ENCODE measurements at regions not wholly inside any gene's neighbourhood (a gene's known extent, or its start where the extent isn't known, plus 50 kb on each side); places are given as distances from the start of the nearest gene placed in this dataset.

GRCh38 chr5:10173716-10174115 lies 76.0 kb downstream of the ATPSCKMT start:
- Histone ChIP-seq H3K4me3 (ENCODE audit: low read depth, low read length, poor library complexity, severe bottlenecking) (no peak overlapping the region), H3K9me3 (ENCODE audit: low read length) (no peaks in the 10 kb centered on the region), H2AFZ (ENCODE audit: low read length) (no peak overlapping the region), H3K4me1 (ENCODE audit: insufficient read depth, low read length, poor library complexity, severe bottlenecking) (no peaks in the 10 kb centered on the region), H3K4me2 (ENCODE audit: low read length) (no peak overlapping the region), H3K9me2 (ENCODE audit: insufficient read depth, low read length) (no peaks in the 10 kb centered on the region), H3K79me2 (ENCODE audit: insufficient read depth, low read depth, low read length) (no peaks in the 10 kb centered on the region), H3K27ac (ENCODE audit: low read depth, low read length, poor library complexity, severe bottlenecking) (no peak overlapping the region), H3K36me3 (ENCODE audit: insufficient read depth, low read length) (no peaks in the 10 kb centered on the region), H4K20me1 (ENCODE audit: insufficient read depth, low read length) (no peaks in the 10 kb centered on the region)
- ChIA-PET CTCF (ENCODE audit: unreplicated experiment) (no interaction called here), POLR2A (no interaction called here)
- no peak for TF ChIP-seq EZH2phosphoT487 (IDR thresholded peaks at IDR 0.05; ENCODE audit: borderline replicate concordance, low read depth, low read length)
- TF ChIP-seq, protein P1, sequence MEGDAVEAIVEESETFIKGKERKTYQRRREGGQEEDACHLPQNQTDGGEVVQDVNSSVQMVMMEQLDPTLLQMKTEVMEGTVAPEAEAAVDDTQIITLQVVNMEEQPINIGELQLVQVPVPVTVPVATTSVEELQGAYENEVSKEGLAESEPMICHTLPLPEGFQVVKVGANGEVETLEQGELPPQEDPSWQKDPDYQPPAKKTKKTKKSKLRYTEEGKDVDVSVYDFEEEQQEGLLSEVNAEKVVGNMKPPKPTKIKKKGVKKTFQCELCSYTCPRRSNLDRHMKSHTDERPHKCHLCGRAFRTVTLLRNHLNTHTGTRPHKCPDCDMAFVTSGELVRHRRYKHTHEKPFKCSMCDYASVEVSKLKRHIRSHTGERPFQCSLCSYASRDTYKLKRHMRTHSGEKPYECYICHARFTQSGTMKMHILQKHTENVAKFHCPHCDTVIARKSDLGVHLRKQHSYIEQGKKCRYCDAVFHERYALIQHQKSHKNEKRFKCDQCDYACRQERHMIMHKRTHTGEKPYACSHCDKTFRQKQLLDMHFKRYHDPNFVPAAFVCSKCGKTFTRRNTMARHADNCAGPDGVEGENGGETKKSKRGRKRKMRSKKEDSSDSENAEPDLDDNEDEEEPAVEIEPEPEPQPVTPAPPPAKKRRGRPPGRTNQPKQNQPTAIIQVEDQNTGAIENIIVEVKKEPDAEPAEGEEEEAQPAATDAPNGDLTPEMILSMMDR (conservative IDR thresholded peaks at IDR 0.05; ENCODE audit: low read length): no peak
- intact Hi-C loops (cut with micrococcal nuclease; ENCODE audit: unreplicated experiment): no loop called here
- no TSS peak for BruUV-seq (replicated peaks)
- DNase-seq (ENCODE audit: low spot score): no peak

DNA sequence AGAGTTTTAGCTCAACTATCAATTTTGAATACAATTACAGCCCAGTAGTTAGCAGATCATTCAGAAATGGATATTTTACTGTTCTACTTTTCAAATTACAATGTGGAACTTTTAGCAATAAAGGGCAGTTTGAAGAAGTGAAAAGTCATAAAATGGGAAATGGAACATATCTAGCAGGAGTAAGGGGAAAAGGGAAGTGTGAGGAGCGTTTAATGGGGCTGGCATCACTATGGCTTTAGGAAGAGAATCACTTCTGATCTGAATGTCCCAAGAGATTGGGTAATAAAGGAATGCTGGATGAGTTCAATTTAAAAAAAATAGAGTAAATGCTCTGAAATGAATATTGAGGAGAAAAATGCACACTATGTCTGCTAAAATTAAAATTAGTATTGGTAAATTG lies 77.4 kb downstream of the ATPSCKMT start:
- no peak overlapping the region for H3K4me3 ChIP-seq (ENCODE audit: low read depth, low read length, poor library complexity, severe bottlenecking)
- no peak overlapping the region for H3K27ac ChIP-seq (ENCODE audit: low read depth, low read length, poor library complexity, severe bottlenecking)
- H3K4me2 ChIP-seq (ENCODE audit: low read length): no peak overlapping the region
- intact Hi-C loops (cut with micrococcal nuclease; ENCODE audit: unreplicated experiment): no loop called here
- no peaks in the 10 kb centered on the region for H3K79me2 ChIP-seq (ENCODE audit: insufficient read depth, low read depth, low read length)
- no peak for DNase-seq (ENCODE audit: low spot score)
- ChIA-PET CTCF (ENCODE audit: unreplicated experiment) (no interaction called here), POLR2A (no interaction called here)
- H4K20me1 ChIP-seq (ENCODE audit: insufficient read depth, low read length): no peaks in the 10 kb centered on the region
- no peak for TF ChIP-seq EZH2phosphoT487 (IDR thresholded peaks at IDR 0.05; ENCODE audit: borderline replicate concordance, low read depth, low read length)
- TF ChIP-seq, protein P1 (conservative IDR thresholded peaks at IDR 0.05; ENCODE audit: low read length): no peak
- no peaks in the 10 kb centered on the region for H3K9me2 ChIP-seq (ENCODE audit: insufficient read depth, low read length)
- no TSS peak for BruUV-seq (replicated peaks)
- H3K36me3 ChIP-seq (ENCODE audit: insufficient read depth, low read length): no peaks in the 10 kb centered on the region
- H3K4me1 ChIP-seq (ENCODE audit: insufficient read depth, low read length, poor library complexity, severe bottlenecking): no peaks in the 10 kb centered on the region
- H2AFZ ChIP-seq (ENCODE audit: low read length): no peak overlapping the region
- no peaks in the 10 kb centered on the region for H3K9me3 ChIP-seq (ENCODE audit: low read length)

DNA sequence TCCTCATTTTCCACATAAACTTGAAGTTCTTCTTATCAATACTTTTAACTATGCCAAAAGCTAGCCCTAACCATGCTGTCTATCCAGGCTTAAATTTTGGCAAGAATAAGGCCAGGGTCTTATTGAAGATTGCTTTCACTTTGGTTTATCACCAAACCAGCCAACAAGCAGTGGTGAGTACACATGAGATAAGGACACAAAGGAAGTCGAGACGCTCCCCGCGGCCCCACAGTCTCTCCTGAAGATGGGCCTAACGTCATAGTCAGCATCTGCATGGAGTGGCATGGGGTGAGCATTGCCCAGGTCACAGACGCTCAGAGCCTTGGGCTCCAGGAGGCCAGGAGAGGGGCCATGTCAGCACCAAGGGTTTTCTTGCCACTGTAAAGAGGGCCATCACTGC lies 80.3 kb downstream of the ATPSCKMT start:
- H3K4me3 ChIP-seq (ENCODE audit: low read depth, low read length, poor library complexity, severe bottlenecking): no peak overlapping the region
- intact Hi-C loops (cut with micrococcal nuclease; ENCODE audit: unreplicated experiment): no loop called here
- no peaks in the 10 kb centered on the region for H3K9me2 ChIP-seq (ENCODE audit: insufficient read depth, low read length)
- ChIA-PET CTCF (ENCODE audit: unreplicated experiment) (no interaction called here), POLR2A (no interaction called here)
- no peaks in the 10 kb centered on the region for H3K4me1 ChIP-seq (ENCODE audit: insufficient read depth, low read length, poor library complexity, severe bottlenecking)
- no peak overlapping the region for H3K27ac ChIP-seq (ENCODE audit: low read depth, low read length, poor library complexity, severe bottlenecking)
- H3K4me2 ChIP-seq (ENCODE audit: low read length): no peak overlapping the region
- no peak for DNase-seq (ENCODE audit: low spot score)
- H3K79me2 ChIP-seq (ENCODE audit: insufficient read depth, low read depth, low read length): no peaks in the 10 kb centered on the region
- no peaks in the 10 kb centered on the region for H4K20me1 ChIP-seq (ENCODE audit: insufficient read depth, low read length)
- H3K36me3 ChIP-seq (ENCODE audit: insufficient read depth, low read length): no peaks in the 10 kb centered on the region
- no peak overlapping the region for H2AFZ ChIP-seq (ENCODE audit: low read length)
- no TSS peak for BruUV-seq (replicated peaks)
- TF ChIP-seq, protein P1 (conservative IDR thresholded peaks at IDR 0.05; ENCODE audit: low read length): no peak
- TF ChIP-seq EZH2phosphoT487 (IDR thresholded peaks at IDR 0.05; ENCODE audit: borderline replicate concordance, low read depth, low read length): no peak
- no peaks in the 10 kb centered on the region for H3K9me3 ChIP-seq (ENCODE audit: low read length)
